ENCODE measurements at regions not wholly inside any gene's neighbourhood (a gene's known extent, or its start where the extent isn't known, plus 50 kb on each side); places are given as distances from the start of the nearest gene placed in this dataset.

- DNase-seq (ENCODE audit: low spot score): no peak
These were observed 235.4 kb downstream of the OR13H1 start for GRCh38 chrX:131779306-131779705.

GRCh38 chrX:131779741-131780140 lies 235.9 kb downstream of the OR13H1 start:
- no peak for DNase-seq (ENCODE audit: low spot score)

GRCh38 chrX:131782646-131783045 lies 238.8 kb downstream of the OR13H1 start:
- no peak for DNase-seq (ENCODE audit: low spot score)

GRCh38 chrX:131783555-131784308 lies 239.4 kb upstream of the STK26 start:
- no peak for DNase-seq (ENCODE audit: low spot score)

GRCh38 chrX:131789664-131790063 lies 233.4 kb upstream of the STK26 start:
- DNase-seq (ENCODE audit: low spot score): no peak

- DNase-seq (ENCODE audit: low spot score): no peak
These were observed 231.3 kb upstream of the STK26 start for GRCh38 chrX:131791608-131792355.

- no peak for DNase-seq (ENCODE audit: low spot score)
These were observed 230.7 kb upstream of the STK26 start for GRCh38 chrX:131792356-131792749.

GRCh38 chrX:131792789-131793462 lies 230.2 kb upstream of the STK26 start:
- no peak for DNase-seq (ENCODE audit: low spot score)

- no peak for DNase-seq (ENCODE audit: low spot score)
These were observed 227.5 kb upstream of the STK26 start for GRCh38 chrX:131795442-131796229.

- no peak for DNase-seq (ENCODE audit: low spot score)
These were observed 222.0 kb upstream of the STK26 start for GRCh38 chrX:131801066-131801465.

GRCh38 chrX:131801911-131802310 lies 221.2 kb upstream of the STK26 start:
- no peak for DNase-seq (ENCODE audit: low spot score)

GRCh38 chrX:131802836-131803626 lies 220.1 kb upstream of the STK26 start:
- DNase-seq (ENCODE audit: low spot score): peak; percentile 18

- DNase-seq (ENCODE audit: low spot score): peak; percentile 87
These were observed 210.0 kb upstream of the STK26 start for GRCh38 chrX:131812847-131813825.

GRCh38 chrX:131816551-131817136 lies 206.5 kb upstream of the STK26 start:
- peak; percentile 84 for DNase-seq (ENCODE audit: low spot score)

- no peak for DNase-seq (ENCODE audit: low spot score)
These were observed 204.7 kb upstream of the STK26 start for GRCh38 chrX:131818297-131818936.

GRCh38 chrX:131821945-131822622 lies 201.0 kb upstream of the STK26 start:
- no peak for DNase-seq (ENCODE audit: low spot score)

GRCh38 chrX:131826572-131826971 lies 196.5 kb upstream of the STK26 start:
- DNase-seq (ENCODE audit: low spot score): no peak

- DNase-seq (ENCODE audit: low spot score): peak; percentile 48
These were observed 195.2 kb upstream of the STK26 start for GRCh38 chrX:131827935-131828334.

GRCh38 chrX:131828482-131828881 lies 194.6 kb upstream of the STK26 start:
- no peak for DNase-seq (ENCODE audit: low spot score)
